DOHH2 (cell line): ENCODE measurements at regions not wholly inside any gene's neighbourhood (a gene's known extent, or its start where the extent isn't known, plus 50 kb on each side); places are given as distances from the start of the nearest gene placed in this dataset.

Source experiments
- EZH2phosphoT487 ChIP-seq: fragments of 200-600 bp; sonication (generic); IDR thresholded peaks from 2 replicates; pipeline ENCODE4 v1.6.1; 2017; ENCODE audit warnings: borderline replicate concordance, mild to moderate bottlenecking, antibody characterized with exemption, low read length, moderate library complexity, mixed read lengths
- TF ChIP-seq, protein P1 (sequence below): fragments of 200-600 bp; sonication (generic); IDR thresholded peaks from one replicate; pipeline ENCODE4 v1.5.1; 2014; ENCODE audit warnings: antibody characterized with exemption, mild to moderate bottlenecking, low read depth, low read length; ENCODE audit not compliant: poor library complexity, severe bottlenecking

GRCh38 chr14:39680777-39681176 lies 248.5 kb upstream of the FBXO33 start:
- TF ChIP-seq, protein P1, sequence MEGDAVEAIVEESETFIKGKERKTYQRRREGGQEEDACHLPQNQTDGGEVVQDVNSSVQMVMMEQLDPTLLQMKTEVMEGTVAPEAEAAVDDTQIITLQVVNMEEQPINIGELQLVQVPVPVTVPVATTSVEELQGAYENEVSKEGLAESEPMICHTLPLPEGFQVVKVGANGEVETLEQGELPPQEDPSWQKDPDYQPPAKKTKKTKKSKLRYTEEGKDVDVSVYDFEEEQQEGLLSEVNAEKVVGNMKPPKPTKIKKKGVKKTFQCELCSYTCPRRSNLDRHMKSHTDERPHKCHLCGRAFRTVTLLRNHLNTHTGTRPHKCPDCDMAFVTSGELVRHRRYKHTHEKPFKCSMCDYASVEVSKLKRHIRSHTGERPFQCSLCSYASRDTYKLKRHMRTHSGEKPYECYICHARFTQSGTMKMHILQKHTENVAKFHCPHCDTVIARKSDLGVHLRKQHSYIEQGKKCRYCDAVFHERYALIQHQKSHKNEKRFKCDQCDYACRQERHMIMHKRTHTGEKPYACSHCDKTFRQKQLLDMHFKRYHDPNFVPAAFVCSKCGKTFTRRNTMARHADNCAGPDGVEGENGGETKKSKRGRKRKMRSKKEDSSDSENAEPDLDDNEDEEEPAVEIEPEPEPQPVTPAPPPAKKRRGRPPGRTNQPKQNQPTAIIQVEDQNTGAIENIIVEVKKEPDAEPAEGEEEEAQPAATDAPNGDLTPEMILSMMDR: no peak
- no peak for TF ChIP-seq EZH2phosphoT487
